ENCODE measurements at regions not wholly inside any gene's neighbourhood (a gene's known extent, or its start where the extent isn't known, plus 50 kb on each side); places are given as distances from the start of the nearest gene placed in this dataset.

DNA sequence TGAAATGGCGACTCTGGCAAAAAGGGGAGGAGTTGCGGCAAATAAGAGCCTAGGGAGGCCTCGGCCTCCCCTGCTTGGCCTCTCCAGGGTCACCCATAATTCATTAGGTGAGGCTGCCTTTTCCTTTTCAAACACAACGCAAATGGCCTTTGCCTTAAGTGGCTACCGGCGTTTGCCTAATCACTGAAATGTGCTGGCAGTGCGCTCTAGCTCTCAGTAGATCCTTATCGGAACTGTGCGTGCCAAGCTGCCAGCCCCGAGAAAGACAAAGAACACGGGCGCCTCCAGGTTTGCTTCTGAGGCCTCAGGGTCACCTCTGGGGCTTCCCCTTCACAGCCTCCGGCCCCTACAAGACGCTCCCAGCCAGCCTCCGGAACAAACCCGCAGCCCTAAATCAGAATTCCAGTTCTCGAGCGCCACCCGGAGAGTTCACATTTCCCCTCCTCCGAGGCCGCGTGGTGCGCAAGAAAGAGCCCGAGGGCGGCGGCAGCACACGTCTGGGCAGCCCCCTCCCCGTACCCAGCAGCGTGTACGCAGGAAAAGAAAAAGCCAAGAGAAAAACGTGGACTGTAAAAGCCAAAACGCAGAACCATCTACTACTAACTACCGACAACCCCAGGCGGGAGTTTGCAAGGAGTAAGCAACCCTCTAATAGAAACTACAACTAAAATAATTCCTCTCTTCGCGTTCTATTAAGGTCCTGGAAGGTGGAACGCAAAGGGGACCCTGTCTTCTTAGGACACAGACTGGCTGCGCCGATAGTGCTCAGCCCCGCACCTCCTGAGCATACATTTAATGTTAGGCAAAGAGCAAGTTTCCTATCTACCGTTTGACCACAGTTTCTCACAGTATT is 76.5 kb upstream of the BCOR start (continued):
- TF ChIP-seq JUNB (CRISPR knock-in tag; IDR thresholded peaks at IDR 0.05; ENCODE audit: borderline replicate concordance) (no peak), ZMYM4 (CRISPR knock-in tag; IDR thresholded peaks at IDR 0.05) (no peak), STAT5B (CRISPR knock-in tag; IDR thresholded peaks at IDR 0.05) (no peak), ZNF713 (CRISPR knock-in tag; IDR thresholded peaks at IDR 0.05) (no peak), ZNF570 (CRISPR knock-in tag; IDR thresholded peaks at IDR 0.05; ENCODE audit: borderline replicate concordance) (no peak), ZNF75D (CRISPR knock-in tag; IDR thresholded peaks at IDR 0.05; ENCODE audit: borderline replicate concordance) (no peak), HES4 (CRISPR knock-in tag; IDR thresholded peaks at IDR 0.05; ENCODE audit: borderline replicate concordance) (no peak), ZNF550 (CRISPR knock-in tag; IDR thresholded peaks at IDR 0.05; ENCODE audit: borderline replicate concordance) (no peak), RCOR2 (CRISPR knock-in tag; IDR thresholded peaks at IDR 0.05) (no peak), NFIB (CRISPR knock-in tag; IDR thresholded peaks at IDR 0.05; ENCODE audit: borderline replicate concordance) (no peak), ZFP36L2 (CRISPR knock-in tag; IDR thresholded peaks at IDR 0.05) (no peak), ATF1 (CRISPR knock-in tag; IDR thresholded peaks at IDR 0.05) (no peak), EEA1 (CRISPR knock-in tag; IDR thresholded peaks at IDR 0.05; ENCODE audit: borderline replicate concordance) (no peak), ZNF883 (CRISPR knock-in tag; IDR thresholded peaks at IDR 0.05; ENCODE audit: not compliant biosample characterization) (no peak), SCMH1 (CRISPR knock-in tag; IDR thresholded peaks at IDR 0.05; ENCODE audit: borderline replicate concordance) (no peak), NFYC (CRISPR knock-in tag; IDR thresholded peaks at IDR 0.05) (no peak), MAFF (IDR thresholded peaks at IDR 0.05; ENCODE audit: low read depth, low read length) (no peak), ZNF543 (CRISPR knock-in tag; IDR thresholded peaks at IDR 0.05) (no peak), REPIN1 (CRISPR knock-in tag; IDR thresholded peaks at IDR 0.05; ENCODE audit: borderline replicate concordance, low read depth) (no peak), TMF1 (CRISPR knock-in tag; IDR thresholded peaks at IDR 0.05; ENCODE audit: low read depth) (no peak), ZNF878 (CRISPR knock-in tag; IDR thresholded peaks at IDR 0.05) (no peak), ZNF251 (CRISPR knock-in tag; IDR thresholded peaks at IDR 0.05) (no peak), SRF (IDR thresholded peaks at IDR 0.05; ENCODE audit: low read depth, low read length) (no peak), PTBP1 (IDR thresholded peaks at IDR 0.05; ENCODE audit: low read depth, low read length, poor library complexity, severe bottlenecking) (no peak), HNRNPK (IDR thresholded peaks at IDR 0.05; ENCODE audit: low read depth, low read length, poor library complexity, severe bottlenecking) (no peak), ZNF501 (CRISPR knock-in tag; IDR thresholded peaks at IDR 0.05) (no peak; the same call in 1 of the 2 replicates)
- TF ChIP-seq, protein P1, sequence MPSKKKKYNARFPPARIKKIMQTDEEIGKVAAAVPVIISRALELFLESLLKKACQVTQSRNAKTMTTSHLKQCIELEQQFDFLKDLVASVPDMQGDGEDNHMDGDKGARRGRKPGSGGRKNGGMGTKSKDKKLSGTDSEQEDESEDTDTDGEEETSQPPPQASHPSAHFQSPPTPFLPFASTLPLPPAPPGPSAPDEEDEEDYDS (CRISPR knock-in tag; IDR thresholded peaks at IDR 0.05), result peak; percentile 52
- TF ChIP-seq, protein P2, sequence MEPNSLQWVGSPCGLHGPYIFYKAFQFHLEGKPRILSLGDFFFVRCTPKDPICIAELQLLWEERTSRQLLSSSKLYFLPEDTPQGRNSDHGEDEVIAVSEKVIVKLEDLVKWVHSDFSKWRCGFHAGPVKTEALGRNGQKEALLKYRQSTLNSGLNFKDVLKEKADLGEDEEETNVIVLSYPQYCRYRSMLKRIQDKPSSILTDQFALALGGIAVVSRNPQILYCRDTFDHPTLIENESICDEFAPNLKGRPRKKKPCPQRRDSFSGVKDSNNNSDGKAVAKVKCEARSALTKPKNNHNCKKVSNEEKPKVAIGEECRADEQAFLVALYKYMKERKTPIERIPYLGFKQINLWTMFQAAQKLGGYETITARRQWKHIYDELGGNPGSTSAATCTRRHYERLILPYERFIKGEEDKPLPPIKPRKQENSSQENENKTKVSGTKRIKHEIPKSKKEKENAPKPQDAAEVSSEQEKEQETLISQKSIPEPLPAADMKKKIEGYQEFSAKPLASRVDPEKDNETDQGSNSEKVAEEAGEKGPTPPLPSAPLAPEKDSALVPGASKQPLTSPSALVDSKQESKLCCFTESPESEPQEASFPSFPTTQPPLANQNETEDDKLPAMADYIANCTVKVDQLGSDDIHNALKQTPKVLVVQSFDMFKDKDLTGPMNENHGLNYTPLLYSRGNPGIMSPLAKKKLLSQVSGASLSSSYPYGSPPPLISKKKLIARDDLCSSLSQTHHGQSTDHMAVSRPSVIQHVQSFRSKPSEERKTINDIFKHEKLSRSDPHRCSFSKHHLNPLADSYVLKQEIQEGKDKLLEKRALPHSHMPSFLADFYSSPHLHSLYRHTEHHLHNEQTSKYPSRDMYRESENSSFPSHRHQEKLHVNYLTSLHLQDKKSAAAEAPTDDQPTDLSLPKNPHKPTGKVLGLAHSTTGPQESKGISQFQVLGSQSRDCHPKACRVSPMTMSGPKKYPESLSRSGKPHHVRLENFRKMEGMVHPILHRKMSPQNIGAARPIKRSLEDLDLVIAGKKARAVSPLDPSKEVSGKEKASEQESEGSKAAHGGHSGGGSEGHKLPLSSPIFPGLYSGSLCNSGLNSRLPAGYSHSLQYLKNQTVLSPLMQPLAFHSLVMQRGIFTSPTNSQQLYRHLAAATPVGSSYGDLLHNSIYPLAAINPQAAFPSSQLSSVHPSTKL (CRISPR knock-in tag; IDR thresholded peaks at IDR 0.05), result peak; percentile 23; the same call in 1 of the 2 replicates

Measured in HepG2 (cell line).